ENCODE measurements at regions not wholly inside any gene's neighbourhood (a gene's known extent, or its start where the extent isn't known, plus 50 kb on each side); places are given as distances from the start of the nearest gene placed in this dataset.

- TF ChIP-seq STAT5B (CRISPR knock-in tag; IDR thresholded peaks at IDR 0.05) (no peak), PCBP2 (IDR thresholded peaks at IDR 0.05; ENCODE audit: low read depth, low read length, poor library complexity, severe bottlenecking) (no peak), ZNF41 (CRISPR knock-in tag; conservative IDR thresholded peaks at IDR 0.05) (no peak), SMC3 (conservative IDR thresholded peaks at IDR 0.05; ENCODE audit: insufficient read depth, low read depth, low read length) (no peak), GTF2F1 (IDR thresholded peaks at IDR 0.05; ENCODE audit: low read depth, low read length) (no peak), FOS (IDR thresholded peaks at IDR 0.05; ENCODE audit: extremely low read depth, insufficient read length) (no peak), E2F3 (CRISPR knock-in tag; IDR thresholded peaks at IDR 0.05) (no peak), POLR2AphosphoS5 (IDR thresholded peaks at IDR 0.05; ENCODE audit: control insufficient read depth, insufficient read depth, low read depth, low read length) (no peak), TAF1 (IDR thresholded peaks at IDR 0.05; ENCODE audit: control insufficient read depth, extremely low read depth, insufficient read depth, low read length, severe bottlenecking) (no peak), GATA2 (CRISPR knock-in tag; IDR thresholded peaks at IDR 0.05) (no peak)
- TF ChIP-seq, protein P1, sequence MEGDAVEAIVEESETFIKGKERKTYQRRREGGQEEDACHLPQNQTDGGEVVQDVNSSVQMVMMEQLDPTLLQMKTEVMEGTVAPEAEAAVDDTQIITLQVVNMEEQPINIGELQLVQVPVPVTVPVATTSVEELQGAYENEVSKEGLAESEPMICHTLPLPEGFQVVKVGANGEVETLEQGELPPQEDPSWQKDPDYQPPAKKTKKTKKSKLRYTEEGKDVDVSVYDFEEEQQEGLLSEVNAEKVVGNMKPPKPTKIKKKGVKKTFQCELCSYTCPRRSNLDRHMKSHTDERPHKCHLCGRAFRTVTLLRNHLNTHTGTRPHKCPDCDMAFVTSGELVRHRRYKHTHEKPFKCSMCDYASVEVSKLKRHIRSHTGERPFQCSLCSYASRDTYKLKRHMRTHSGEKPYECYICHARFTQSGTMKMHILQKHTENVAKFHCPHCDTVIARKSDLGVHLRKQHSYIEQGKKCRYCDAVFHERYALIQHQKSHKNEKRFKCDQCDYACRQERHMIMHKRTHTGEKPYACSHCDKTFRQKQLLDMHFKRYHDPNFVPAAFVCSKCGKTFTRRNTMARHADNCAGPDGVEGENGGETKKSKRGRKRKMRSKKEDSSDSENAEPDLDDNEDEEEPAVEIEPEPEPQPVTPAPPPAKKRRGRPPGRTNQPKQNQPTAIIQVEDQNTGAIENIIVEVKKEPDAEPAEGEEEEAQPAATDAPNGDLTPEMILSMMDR (IDR thresholded peaks at IDR 0.05 in 2 of 3, conservative IDR thresholded peaks at IDR 0.05 in 1 of 3; ENCODE audit: insufficient read depth in 2 of 3, low read depth in 1 of 3, low read length in 3 of 3) = no peak
Observed at GRCh38 chr17:62891659-62892058, 74.4 kb upstream of the TANC2 start.
